HG02840 (cell line): ENCODE measurements at regions not wholly inside any gene's neighbourhood (a gene's known extent, or its start where the extent isn't known, plus 50 kb on each side); places are given as distances from the start of the nearest gene placed in this dataset.

Experiments used
- ATAC-seq: cut with Tn5 transposase; IDR thresholded peaks from one replicate; pipeline ENCODE4 v1.9.1; 2021; ENCODE audit warnings: mild to moderate bottlenecking, moderate library complexity, moderate number of reproducible peaks; ENCODE audit not compliant: unreplicated experiment, low FRiP score

GRCh38 chr2:18119883-18120282 is 241.4 kb downstream of the KCNS3 start:
- no peak for ATAC-seq

- no peak for ATAC-seq
Measured at GRCh38 chr2:18118703-18119102, 240.2 kb downstream of the KCNS3 start.

- ATAC-seq = no peak
Measured at GRCh38 chr2:18117592-18117991, 239.1 kb downstream of the KCNS3 start.

GRCh38 chr2:18110222-18110621 is 231.8 kb downstream of the KCNS3 start:
- no peak for ATAC-seq

GRCh38 chr2:18106841-18107240 is 228.4 kb downstream of the KCNS3 start:
- no peak for ATAC-seq

GRCh38 chr2:18105929-18106328 is 227.5 kb downstream of the KCNS3 start:
- ATAC-seq = no peak

GRCh38 chr2:18104595-18105224 is 226.2 kb downstream of the KCNS3 start:
- ATAC-seq = no peak

- ATAC-seq = no peak
Measured at GRCh38 chr2:18096836-18097405, 218.5 kb downstream of the KCNS3 start.

GRCh38 chr2:18094277-18094676 is 215.8 kb downstream of the KCNS3 start:
- ATAC-seq = no peak

- no peak for ATAC-seq
Measured at GRCh38 chr2:18093196-18093595, 214.7 kb downstream of the KCNS3 start.

GRCh38 chr2:18092760-18093159 is 214.3 kb downstream of the KCNS3 start:
- no peak for ATAC-seq

GRCh38 chr2:18085593-18085992 is 207.1 kb downstream of the KCNS3 start:
- no peak for ATAC-seq

GRCh38 chr2:18084376-18084775 is 205.9 kb downstream of the KCNS3 start:
- no peak for ATAC-seq

GRCh38 chr2:18083806-18084205 is 205.3 kb downstream of the KCNS3 start:
- ATAC-seq = no peak

- no peak for ATAC-seq
Measured at GRCh38 chr2:18078216-18078615, 199.7 kb downstream of the KCNS3 start.

- ATAC-seq = no peak
Measured at GRCh38 chr2:18077704-18078103, 199.2 kb downstream of the KCNS3 start.

GRCh38 chr2:18077231-18077630 is 198.8 kb downstream of the KCNS3 start:
- no peak for ATAC-seq

GRCh38 chr2:18074476-18074875 is 196.0 kb downstream of the KCNS3 start:
- ATAC-seq = no peak

GRCh38 chr2:18073601-18074000 is 195.1 kb downstream of the KCNS3 start:
- no peak for ATAC-seq

- ATAC-seq = no peak
Measured at GRCh38 chr2:18067588-18068384, 189.3 kb downstream of the KCNS3 start.

- ATAC-seq = no peak
Measured at GRCh38 chr2:18066894-18067293, 188.4 kb downstream of the KCNS3 start.

GRCh38 chr2:18066066-18066465 is 187.6 kb downstream of the KCNS3 start:
- no peak for ATAC-seq
